ENCODE measurements at regions not wholly inside any gene's neighbourhood (a gene's known extent, or its start where the extent isn't known, plus 50 kb on each side); places are given as distances from the start of the nearest gene placed in this dataset.
"Not testable (repeated sequence)": the region's sequence is repeated elsewhere in the genome, so short reads cannot be mapped to it uniquely, and the experiment has no call there.

DNA sequence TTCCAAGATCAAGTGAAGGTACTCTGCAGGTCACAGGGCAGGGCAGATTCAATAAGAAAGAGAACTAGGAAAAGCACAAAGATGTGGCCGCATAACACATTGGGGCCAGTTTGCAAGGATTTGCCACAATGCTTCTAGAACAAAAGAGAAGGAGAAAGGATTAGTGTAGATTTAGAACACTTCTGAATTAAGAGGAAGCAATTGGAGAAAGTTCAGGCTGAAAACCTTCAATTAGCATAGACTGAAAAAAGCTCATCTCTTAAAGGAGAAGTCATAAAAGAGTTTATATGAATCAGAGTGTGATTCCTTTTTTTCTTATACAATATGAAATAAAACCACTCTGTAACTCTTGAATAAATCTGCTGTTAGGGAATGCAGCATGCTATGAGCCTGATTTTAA, 215.6 kb upstream of the FAT1 start:
- no peak for DNase-seq

DNA sequence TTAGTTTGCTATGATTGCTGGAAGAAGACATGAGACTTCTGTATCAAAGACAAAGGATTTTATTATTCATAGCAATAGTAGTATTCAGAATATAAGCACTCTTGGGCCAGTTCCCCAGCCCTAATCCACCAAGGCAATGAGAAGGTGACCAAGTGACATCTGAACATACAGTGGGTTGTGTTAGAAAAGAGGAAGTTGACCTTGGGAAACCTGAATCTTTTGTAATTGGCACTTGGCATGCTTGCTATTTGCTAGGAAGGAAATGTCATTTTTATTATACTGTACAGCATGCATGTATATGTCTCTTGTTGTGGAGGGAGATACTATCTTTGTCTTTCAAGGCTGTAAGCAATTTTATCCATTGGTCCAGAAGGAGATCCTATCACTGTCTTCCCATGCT, 216.1 kb upstream of the FAT1 start:
- DNase-seq: no peak

DNA sequence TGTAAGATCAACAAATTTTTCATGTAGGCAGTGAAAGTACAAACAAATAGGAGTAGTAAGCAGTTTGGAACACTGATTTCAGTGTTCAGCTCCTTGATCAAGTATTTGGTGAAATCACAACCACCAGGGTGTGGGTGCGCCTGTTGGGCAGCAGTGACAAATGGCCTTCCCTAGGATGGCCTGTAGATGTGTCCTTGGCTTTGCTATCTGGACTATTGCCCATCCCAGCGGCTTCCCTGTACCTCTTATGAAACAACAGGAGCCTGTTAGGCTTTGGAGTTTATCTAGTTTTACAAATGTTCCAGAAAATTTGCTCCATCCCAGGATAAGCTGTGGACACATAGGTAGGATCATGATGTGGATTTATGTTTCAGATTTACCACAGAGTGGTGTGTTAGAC, 216.8 kb upstream of the FAT1 start:
- DNase-seq: no peak

DNA sequence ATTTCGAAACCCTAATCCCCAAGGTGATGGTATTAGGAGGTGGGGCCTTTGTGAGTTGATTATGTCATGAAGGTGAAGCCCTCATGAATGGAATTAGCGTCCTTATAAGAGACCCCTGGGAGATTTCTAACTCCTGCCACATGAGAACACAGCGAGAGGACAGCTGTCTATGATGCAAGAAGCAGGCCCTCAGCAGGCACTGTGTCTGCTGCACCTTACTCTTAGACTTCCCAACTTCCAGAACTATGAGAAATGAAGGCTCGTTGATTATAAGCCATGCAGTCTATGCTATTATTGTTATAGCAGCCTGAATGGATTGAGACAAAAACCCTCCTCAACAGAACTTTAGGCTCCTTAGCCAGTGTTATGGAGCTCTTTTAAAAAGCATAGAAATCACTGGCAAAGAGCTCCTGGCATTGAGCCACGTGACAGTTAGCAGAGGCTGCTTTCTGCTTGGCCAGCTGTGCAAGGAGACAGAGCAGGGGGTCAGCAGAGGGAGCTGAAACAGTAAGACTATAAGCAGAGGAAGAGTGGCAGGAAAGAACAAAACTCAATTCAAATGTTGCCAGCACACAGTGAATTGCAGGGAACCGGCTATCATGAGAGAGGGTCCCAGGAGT, 219.2 kb upstream of the FAT1 start:
- no peak for DNase-seq

DNA sequence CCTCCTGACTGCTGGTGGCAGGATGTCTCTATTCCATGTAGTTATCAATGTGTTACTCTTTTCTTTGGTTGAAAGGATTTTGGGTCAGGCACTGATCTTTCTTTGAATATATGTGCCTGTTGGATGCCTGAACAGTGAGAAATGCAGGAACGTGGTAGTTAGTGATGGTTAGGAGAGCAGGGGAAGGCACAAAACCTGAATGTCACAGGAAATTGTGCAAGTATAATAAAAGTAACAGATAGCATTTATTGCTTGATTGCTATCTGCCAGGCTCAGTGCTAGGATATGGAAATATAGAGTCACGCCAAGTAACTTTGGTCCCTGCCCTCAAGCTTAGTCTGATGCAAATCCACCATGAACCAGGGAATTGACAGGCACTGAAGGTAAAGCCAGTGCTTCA, 219.8 kb upstream of the FAT1 start:
- DNase-seq: no peak

DNA sequence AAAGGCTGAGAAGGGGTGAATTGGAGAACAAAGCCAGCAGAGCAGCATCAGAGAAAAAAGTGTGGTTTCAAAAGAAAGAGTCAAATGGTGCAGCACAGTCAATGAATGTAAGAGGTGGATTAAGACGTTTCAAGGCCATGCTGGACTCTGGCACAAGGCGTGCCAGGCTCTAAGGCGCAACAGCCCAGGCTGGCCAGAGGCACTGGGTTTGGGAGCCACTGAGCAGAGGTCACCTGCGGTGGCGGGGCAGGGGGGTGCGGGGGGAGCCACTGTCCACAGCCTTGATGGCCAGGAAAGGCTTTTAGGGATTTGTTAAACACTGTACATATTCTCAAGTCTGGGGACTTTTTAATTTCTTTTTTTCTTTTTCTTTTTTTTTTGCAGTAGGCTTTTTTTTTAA, 222.5 kb upstream of the FAT1 start:
- DNase-seq: no peak

DNA sequence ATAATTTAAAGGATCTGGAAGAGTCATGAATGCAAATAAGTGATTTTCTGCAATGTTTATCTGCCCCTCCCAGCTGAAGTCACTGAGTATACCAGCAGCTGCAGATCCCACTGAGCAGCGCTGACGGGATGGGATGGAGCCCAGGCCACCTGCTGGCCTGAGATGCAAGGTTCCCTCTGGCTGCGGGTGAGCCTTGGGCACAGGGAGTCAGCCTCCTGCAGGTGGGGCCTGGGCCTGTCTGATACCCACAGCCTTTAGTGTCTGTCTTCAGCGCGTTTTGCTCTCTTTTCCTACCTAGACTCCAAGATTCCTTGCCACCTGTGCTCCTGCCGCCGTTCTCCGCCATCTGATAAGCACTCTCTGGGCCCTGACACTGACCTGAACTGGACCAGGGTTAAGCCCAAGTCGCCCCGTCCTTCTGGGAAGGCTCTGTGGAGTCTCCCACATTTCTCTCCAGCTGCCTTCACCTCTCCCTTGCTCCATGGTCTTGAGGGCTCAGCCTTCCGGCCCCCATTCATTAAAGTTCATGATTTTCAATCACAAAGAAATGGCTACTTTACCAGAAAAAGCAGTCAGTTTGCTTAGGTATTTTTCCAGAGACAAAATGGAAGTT, 223.1 kb upstream of the FAT1 start:
- DNase-seq: peak; percentile 68

DNA sequence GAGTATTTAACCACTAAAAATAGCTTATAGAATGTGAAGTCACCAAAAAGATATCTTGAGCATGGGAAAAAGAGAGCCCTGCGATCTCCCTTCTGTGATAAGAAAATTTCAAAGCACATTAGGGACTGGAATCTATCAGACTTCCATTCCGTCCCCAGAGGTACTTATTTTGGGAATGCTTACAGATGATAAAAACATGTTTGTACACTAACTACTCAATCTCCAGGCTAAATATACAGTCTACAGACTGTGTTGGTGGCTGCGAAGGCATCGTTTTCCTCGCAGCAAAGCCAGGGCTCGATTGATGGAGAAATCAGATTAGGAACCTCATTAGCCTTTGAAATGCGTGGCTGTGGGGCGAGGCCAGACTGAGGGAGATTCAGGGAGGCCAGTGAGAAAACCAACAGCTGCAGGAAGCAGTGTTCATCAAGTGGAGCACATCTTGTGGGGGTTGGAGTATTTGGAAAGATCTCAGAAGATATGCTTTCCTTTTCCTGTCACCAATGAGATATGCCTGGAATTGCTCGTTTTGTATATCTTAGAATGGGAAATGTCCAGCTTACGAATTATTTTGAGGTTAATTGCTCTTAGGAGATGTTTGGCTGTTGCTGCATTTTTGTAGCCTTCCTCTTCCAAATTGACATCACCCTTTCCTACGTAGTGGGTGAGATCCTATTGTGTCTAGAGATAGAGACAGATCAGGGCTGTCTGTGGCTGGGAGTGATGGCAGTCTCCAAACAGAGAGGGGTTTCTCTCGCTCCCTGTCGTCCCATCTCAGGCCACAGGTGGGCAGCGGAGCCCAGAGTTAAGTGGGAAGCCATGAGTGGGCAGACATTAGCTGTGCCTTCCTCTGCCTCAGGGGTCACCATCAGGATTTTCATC, 224.9 kb upstream of the FAT1 start:
- no peak for DNase-seq

DNA sequence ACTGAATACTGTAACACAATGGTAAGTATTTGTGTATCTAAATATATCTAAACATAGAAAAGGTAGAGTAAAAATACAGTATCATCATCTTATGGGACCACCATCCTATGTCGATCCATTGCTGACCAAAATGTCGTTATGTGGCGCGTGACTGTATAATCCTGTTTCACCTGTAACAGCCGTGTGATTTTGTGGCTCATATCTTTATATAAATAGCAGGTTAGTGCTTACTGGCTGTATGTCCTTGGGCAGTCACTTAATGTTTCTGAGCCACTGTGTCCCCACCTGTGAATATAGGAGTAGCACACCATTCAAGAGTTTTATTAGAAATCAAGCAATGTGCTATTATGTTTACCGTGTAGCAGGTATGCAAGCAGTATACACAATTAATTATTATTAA, 226.2 kb upstream of the FAT1 start:
- no peak for DNase-seq

DNA sequence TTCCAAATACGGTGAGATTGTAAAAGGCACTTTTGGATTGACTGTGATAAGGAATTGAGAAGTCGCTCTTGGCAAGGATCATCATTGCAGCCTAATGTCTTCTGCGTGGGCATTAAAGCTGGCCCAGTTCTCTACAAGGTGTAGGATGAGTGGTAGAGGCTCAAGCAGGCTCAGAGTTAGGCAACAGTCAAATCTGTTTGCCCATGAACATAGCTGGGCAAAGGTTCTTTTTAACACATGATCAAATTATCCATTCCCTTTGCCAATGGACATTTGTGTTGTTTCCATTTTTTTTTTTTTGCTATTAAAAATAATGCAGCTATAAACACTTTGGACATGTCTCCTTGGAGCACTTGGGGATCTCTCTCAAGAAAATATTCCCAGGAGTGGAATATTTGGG, 229.1 kb upstream of the FAT1 start:
- no peak for DNase-seq

DNA sequence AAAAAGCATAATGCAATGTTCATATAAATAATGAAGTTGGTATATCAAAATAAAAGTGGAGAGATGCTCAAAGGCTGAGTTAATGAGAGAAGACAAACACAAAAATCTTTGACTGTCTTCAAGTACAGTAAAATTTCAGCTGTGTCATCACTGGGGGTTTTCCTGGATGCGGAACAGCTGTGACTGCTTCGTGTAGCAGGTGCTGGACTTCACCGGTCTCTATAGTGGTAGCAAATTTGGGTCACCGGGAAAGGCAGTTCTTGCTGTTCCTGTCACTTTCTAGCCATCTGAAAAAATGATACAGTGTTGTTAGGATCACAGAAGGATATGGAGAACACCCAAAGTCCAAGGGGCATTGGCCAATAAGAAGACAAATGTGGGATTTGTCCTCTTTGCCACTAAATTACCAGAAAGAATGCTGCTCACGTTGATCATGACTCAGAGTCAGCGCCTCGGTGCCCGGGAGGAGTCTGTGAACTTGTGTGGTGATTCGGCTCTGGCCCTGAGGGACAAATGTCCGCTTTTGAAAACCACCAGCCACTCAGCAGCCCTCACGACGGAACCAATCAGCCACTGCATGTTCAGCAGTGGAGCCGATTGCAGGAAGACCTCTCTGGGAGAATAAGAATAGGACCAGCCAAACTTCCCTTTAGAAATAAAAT, 230.1 kb upstream of the FAT1 start:
- no peak for DNase-seq

DNA sequence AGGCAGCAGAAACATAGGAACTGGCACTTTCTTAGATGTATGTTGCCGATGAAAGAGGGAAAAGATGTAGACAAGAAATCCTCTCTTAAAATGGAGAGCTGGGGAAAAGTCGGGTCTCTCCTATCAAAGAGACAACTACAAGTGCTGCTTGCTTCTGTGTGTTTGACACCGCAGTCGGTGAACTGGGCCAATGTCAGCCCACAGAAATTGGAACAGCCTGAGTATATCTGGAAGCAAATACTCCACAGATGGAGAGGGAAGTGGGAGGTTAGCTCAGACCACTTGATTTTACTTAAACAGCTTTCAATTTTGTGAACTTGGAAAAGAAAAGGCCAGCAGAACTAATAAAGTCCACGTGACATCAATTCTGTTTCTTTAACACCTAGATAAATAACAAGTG, 230.9 kb upstream of the FAT1 start:
- DNase-seq: no peak

DNA sequence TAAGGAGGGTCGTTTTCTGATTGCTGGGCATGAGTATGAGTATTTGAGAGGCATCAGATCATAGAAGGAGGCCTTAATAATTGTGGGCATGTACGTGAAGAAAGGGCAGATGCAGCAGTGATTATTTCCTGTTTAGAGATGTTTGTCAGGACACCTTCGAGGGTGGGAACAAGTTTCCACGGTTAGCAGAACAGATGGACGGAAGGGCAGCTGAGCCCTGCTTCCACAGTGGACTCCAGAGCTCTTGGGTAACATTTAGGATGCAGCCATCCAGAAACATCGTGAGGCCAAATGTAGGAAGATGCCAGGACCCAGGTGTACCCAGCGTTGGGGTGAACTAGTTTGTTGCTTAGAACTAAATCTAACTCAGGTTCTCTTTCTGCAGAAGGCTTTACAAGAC, 231.3 kb upstream of the FAT1 start:
- DNase-seq: no peak

DNA sequence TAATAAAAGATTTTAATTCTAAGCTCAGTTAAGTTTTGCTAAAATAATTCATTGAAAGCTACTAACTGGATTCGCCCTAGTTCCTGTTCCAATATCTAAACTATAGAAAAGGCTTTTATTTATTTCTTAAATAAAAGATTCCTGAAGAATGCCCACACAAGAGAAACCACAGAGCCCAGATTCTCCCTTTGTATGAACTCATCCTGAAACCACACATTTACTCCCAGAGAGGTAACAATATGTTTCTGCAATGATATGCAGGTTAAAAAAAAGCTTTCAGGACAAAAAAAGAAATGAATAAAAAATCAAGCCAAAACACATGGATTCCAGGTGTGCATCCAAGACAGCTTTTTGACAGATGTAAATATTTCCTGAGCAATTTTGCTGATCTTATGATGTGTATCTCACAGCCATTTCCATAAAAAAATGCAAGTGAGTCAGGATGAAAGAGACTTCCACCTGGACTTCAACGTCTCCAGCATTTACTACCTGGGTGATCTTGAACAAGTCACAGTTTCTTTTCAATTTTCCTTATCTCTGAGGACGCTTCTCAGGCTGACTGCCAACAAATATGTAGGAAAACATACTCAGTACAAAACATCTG, 234.4 kb upstream of the FAT1 start:
- no peak for DNase-seq

DNA sequence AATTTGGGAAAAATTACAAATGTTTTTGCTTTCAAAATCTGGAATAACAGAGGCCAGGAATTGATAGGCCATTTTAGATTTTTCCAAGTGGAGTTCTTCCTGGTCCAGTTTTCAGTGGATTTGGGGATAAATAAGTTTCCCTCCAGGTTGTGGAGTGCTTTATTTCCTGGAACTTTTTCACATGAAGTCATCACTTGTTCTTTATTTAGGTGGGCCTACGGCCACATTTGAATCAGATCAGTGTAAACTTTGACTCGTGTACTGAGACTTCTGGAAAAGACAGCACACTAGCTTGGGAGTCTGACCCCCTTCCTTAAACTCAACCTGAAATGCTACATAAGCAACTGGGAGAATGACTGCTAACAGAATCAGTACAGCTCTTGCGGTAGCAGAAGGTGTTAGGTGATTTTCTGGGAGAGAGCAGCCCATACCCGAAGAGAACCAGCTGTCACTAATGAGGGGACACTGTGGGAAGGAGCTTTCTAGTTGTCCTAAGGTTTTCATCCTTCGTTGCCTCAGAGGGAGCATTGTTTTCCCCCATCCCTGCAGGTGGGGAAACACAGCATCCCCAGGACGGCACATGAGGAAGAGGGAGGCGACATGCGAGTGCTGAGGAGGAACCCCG, 235.2 kb upstream of the FAT1 start:
- no peak for DNase-seq

DNA sequence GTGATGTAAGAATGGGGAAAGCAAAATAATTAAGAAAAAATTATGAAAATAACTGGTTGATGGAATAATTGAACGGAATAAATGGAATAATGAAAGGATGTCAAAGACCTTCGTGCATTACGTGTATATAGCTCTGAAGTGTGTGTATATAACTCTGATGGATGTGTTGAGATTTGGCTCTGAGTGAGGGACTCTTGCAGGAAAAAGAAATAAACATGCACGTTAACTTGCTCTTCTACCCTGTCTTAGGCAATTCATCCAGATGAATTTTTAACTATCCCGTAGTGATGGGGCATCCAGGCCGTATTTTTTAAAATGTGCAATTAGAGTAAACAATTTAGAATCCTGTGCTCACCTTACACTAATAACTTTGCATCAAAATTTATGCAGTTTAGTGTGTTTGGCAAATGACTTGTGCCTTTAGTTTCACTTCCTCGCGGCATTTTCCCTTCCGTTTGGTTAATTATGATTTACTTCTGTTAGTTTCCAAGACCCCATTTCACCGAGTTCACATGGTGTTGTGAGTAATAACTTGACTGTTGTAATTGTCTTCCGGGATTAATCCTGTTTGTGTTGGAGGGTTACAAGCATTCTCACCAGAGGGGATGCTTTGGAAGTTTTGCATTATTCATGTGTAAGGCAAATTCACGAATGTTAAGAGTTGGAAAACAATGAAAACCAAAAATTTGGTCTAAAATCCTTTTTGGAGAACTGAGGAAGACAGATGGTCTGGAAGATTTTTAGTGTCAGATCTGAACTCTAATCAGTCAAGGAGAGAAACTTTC, 256.5 kb upstream of the FAT1 start:
- DNase-seq: no peak

DNA sequence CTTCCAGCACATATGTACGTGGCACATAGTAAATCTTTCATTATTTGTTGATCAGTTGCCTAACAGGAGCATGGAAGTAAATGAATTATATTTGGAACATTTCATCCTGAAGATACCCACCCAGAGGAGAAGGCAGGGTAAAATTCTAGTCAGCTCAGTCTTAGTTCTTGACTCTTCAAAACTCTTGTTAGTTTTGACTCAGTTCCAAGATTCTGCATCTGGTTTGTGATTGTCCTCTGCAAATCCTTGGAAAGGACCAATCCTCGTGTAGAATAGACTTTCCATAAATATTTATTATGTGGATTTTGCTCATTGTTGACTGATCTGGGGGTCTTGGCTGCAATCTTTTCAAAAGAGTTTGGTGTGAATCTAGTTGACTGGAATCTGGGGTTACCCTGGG, 257.5 kb upstream of the FAT1 start:
- no peak for DNase-seq

DNA sequence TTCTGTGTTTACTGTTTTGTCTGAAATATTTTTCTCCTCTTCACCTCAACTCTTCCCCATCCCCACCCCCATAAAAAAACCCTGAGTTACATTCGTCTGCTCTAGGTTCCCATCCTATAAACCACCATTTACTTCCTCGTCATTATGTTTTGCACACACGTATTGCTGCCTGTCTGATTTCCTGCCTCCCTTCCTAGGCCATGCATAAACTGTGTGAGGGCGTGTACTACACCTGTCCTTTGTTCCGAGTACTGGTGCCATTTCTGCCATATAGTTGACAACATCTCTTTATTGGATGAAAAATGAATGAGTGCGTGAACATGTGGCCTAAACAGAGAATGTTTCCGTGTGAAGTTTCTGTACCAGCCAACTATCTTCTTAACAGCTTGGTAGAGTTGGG, 258.5 kb upstream of the FAT1 start:
- DNase-seq: no peak

DNA sequence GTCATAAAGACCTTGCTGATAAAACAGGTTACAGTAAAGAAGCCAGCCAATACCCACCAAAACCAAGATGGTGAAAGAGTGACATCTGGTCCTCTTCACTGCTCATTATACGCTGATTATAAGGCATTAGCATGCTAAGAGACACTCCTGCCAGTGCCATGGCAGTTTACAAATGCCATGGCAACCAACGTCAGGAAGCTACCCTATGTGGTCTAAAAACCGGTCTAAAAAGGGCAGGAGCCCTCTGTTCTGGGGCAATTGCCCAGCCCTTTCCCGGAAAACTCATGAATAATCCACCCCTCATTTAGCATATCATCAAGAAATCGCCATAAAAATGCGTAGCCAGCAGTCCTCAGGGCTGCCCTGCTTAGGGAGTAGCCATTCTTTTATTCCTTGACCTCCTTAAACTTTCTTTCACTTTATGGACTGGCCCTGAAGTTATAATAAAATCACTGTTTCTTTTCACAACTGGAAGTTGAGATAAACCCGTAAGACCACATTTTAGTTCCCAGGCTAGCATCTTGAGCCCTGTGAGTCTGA, 260.5 kb upstream of the FAT1 start:
- no peak for DNase-seq

DNA sequence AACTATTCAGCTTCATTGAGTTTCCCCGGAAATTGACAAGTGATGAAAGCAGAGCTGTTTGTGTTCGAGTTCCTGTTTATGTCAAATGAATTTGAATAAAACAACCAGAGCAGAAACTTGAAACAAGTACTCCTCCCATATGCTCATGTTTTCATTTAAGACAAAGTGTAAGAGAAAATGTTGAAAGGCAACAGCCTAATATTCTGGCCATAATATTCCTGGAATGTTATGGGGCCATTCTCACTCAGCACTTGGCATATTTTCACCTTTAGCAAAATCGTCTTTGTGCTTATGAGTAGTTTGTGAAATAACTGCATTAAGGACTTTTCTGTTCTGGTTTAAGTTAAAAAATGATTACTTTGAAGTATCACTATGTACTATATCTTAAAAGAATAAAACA, 276.0 kb upstream of the FAT1 start:
- no peak for DNase-seq

DNA sequence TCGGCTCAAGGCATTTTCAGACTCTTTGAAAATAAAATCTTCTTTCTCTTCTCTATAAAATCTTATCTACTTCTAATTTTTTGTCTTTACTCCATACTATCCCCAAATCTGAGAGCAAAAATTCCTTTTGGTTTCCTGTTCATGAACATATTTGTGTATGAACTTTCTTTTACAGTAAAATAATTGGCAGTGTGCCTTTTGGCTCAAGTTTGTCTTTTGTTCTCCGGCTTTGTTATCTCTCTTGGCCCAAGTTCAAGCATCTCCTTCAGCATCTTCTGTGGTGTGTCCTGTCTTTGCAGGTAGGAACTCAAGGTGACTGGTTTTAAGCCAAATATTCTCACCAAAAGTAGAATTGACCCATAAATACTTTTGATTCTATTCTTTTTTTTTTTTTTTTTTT, 276.6 kb upstream of the FAT1 start:
- DNase-seq: no peak

DNA sequence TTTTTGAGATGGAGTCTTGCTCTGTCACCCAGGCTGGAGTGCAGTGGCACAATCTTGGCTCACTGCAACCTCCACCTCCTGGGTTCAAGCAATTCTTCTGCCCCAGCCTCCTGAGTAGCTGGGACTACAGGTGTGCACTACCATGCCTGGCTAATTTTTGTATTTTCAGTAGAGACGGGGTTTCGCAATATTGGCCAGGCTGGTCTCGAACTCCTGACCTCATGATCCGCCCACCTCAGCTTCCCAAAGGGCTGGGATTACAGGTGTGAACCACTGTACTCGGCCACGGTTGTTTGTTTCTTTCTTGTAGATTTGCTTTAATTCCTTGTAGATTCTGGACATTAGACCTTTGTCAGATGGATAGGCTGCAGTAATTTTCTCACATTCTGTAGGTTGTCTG, 278.5 kb upstream of the FAT1 start:
- DNase-seq: not testable (repeated sequence)

Data from DMS53 (cell line).